ENCODE measurements at regions not wholly inside any gene's neighbourhood (a gene's known extent, or its start where the extent isn't known, plus 50 kb on each side); places are given as distances from the start of the nearest gene placed in this dataset.

DNA sequence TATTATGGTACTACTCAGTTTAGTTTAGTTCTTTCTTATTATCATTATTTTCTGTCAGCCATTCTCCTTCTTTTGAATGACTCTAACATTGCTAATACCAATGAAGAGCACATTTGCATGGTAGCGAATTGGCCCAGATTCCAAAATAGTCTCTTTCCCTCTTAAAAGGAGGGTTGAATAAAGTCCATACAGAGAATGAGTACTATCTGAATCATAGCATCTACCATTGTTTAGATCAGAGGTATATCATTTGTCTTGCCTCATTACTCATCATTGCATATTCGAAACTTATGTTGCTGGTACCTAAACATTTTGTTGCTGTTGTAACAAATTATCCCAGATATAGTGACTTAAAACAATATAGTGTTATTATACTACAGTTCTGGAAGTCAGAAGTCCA is 1235.3 kb upstream of the ATXN8OS start:
- no peak for DNase-seq

DNA sequence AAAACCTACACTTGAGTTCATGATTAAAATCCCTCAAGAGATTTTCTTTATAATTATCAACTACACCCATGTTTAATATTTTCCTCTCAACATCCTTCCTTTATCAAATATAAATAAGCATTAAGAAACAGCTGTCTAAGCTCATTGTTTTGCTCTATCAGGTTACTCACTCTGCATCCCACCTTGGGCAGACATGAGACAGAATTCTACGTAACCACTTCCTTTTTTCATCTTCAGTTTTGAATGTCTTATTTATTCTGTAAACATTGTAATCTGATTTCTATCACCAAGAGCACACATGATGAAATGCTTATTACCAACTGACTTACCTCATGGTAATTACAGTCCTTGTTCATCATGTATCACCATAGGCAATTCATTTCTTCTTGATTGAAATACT is 1256.6 kb upstream of the ATXN8OS start:
- no peak for ATAC-seq
- Histone ChIP-seq H3K4me3 (no peak overlapping the region), H3K27ac (no peak overlapping the region), H3K27me3 (no peaks in the 10 kb centered on the region), H3K9me3 (peaks cover 4% of the 10 kb centered on the region), H3K36me3 (no peaks in the 10 kb centered on the region), H3K4me1 (no peaks in the 10 kb centered on the region)
- TF ChIP-seq, protein P1, sequence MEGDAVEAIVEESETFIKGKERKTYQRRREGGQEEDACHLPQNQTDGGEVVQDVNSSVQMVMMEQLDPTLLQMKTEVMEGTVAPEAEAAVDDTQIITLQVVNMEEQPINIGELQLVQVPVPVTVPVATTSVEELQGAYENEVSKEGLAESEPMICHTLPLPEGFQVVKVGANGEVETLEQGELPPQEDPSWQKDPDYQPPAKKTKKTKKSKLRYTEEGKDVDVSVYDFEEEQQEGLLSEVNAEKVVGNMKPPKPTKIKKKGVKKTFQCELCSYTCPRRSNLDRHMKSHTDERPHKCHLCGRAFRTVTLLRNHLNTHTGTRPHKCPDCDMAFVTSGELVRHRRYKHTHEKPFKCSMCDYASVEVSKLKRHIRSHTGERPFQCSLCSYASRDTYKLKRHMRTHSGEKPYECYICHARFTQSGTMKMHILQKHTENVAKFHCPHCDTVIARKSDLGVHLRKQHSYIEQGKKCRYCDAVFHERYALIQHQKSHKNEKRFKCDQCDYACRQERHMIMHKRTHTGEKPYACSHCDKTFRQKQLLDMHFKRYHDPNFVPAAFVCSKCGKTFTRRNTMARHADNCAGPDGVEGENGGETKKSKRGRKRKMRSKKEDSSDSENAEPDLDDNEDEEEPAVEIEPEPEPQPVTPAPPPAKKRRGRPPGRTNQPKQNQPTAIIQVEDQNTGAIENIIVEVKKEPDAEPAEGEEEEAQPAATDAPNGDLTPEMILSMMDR (IDR thresholded peaks at IDR 0.05) = no peak
- intact Hi-C loops (cut with DNase I) = no loop called here
- DNase-seq = no peak

More for the DNA sequence above, 1235.3 kb upstream of the ATXN8OS start:
- TF ChIP-seq, protein P1 (IDR thresholded peaks at IDR 0.05) = no peak
- Histone ChIP-seq H3K36me3 (no peaks in the 10 kb centered on the region), H3K4me3 (no peak overlapping the region), H3K27me3 (no peaks in the 10 kb centered on the region), H3K9me3 (no peaks in the 10 kb centered on the region), H3K4me1 (no peaks in the 10 kb centered on the region), H3K27ac (no peak overlapping the region)
- no peak for ATAC-seq
- intact Hi-C loops (cut with DNase I) = no loop called here

DNA sequence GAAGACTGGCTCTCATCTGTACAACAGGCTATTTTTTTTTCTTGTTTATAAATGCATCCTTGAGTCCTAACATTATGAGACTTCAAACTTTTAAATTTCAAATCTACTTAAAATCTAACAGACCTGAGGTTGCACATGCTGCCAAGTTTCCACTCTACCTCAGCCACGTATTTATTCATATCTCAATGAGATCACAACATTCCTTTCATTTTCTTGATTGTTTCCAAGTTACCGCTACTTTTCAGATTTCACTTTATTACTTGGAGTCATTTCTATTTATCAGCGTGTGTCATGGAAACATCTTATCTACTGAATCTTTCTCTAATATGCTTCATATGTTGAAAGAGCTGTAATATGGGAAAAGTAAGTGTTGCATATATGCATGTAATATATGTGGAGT is 1257.5 kb upstream of the ATXN8OS start:
- Histone ChIP-seq H3K4me1 (no peaks in the 10 kb centered on the region), H3K36me3 (no peaks in the 10 kb centered on the region), H3K4me3 (no peak overlapping the region), H3K9me3 (peaks cover 8% of the 10 kb centered on the region), H3K27ac (no peak overlapping the region), H3K27me3 (no peaks in the 10 kb centered on the region)
- ATAC-seq = no peak
- TF ChIP-seq, protein P1 (IDR thresholded peaks at IDR 0.05) = no peak
- no peak for DNase-seq
- intact Hi-C loops (cut with DNase I) = no loop called here

DNA sequence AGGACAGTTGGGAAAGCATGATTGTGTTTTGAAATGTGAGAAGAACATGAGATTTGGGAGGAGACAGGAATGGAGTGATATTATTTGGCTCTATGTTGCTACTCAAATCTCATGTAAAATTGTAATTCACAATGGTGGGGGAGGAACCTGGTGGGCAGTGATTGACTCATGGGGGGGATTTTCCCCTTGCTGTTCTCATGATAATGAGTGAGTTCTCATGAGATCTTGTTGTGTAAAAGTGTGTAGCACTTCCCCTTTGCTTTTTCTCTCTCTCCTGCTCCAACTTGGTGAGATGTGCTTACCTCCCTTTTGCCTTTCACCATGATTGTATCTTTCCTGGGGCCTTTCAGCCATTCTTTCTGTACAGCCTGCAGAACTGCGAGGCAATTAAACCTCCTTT is 1261.0 kb upstream of the ATXN8OS start:
- Histone ChIP-seq H3K27ac (no peak overlapping the region), H3K36me3 (no peaks in the 10 kb centered on the region), H3K9me3 (peaks cover 8% of the 10 kb centered on the region), H3K4me3 (no peak overlapping the region), H3K4me1 (no peaks in the 10 kb centered on the region), H3K27me3 (no peaks in the 10 kb centered on the region)
- TF ChIP-seq, protein P1 (IDR thresholded peaks at IDR 0.05) = no peak
- DNase-seq (no peak), ATAC-seq (no peak)
- intact Hi-C loops (cut with DNase I) = no loop called here

DNA sequence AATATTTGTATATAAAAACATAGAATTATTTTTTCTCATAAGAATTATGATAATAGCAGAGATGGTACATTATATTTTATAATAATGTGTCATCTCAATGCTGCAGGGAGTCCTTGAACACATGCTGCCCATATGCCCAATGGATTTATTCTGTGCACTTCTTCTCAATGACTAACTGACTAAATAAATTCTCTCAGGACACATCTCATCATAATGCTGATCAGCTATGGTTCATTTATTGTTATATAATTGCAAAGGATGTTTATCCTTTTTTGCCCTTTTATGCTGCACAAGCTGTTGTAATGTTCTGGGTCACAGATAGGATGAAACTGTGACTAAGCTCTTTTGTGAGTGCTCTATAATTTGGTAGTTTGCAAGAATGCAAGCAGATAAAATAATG is 1273.3 kb upstream of the ATXN8OS start:
- no peaks in the 10 kb centered on the region for H3K4me1 ChIP-seq
- ATAC-seq (no peak), DNase-seq (no peak)
- H3K9me3 ChIP-seq = no peaks in the 10 kb centered on the region
- no peak overlapping the region for H3K4me3 ChIP-seq
- no peaks in the 10 kb centered on the region for H3K27me3 ChIP-seq
- intact Hi-C loops (cut with DNase I) = no loop called here
- no peak overlapping the region for H3K27ac ChIP-seq
- TF ChIP-seq, protein P1 (IDR thresholded peaks at IDR 0.05) = no peak
- H3K36me3 ChIP-seq = no peaks in the 10 kb centered on the region

DNA sequence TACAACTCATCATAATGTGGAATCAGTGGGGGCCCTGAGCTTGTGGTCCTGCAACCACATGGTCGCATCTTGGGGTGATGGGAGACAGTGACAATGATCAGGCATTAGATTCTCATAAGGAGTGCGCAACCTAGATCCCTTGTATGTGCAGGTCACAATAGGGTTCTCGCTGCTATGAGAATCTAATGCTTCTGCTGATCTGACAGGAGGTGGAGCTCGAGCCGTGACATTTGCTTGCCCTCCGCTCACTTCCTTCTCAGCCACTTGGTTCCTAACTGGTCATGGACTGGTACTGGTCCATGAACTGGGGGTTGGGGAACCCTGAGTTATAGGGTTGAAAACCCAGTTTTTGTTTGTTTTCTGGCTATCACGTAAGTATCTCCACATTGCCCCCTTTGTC is 1290.9 kb upstream of the ATXN8OS start:
- TF ChIP-seq, protein P1 (IDR thresholded peaks at IDR 0.05) = no peak
- no peak for ATAC-seq

More for the DNA sequence above, 1290.9 kb upstream of the ATXN8OS start:
- Histone ChIP-seq H3K4me1 (no peaks in the 10 kb centered on the region), H3K4me3 (no peak overlapping the region), H3K36me3 (no peaks in the 10 kb centered on the region), H3K9me3 (no peaks in the 10 kb centered on the region), H3K27ac (no peak overlapping the region), H3K27me3 (no peaks in the 10 kb centered on the region)
- intact Hi-C loops (cut with DNase I) = no loop called here
- DNase-seq = no peak
